Uterus (tissue), 2 donors: ENCODE measurements at regions not wholly inside any gene's neighbourhood (a gene's known extent, or its start where the extent isn't known, plus 50 kb on each side); places are given as distances from the start of the nearest gene placed in this dataset.

ENCODE experiments used
- CTCF ChIP-seq, 4 experiments: fragments of 200-600 bp in 2 of 4; fragments of 450-650 bp in 2 of 4; sonication (generic) in 2 of 4; IDR thresholded peaks; one replicate each; pipeline ENCODE4 v1.5.1; 2016 to 2019; ENCODE audit warnings: antibody characterized with exemption in 4 of 4, mild to moderate bottlenecking in 2 of 4, moderate library complexity in 1 of 4
- POLR2A ChIP-seq, 2 donors: fragments of 450-650 bp; IDR thresholded peaks; one replicate each; pipeline ENCODE4 v1.6.1; 2016; ENCODE audit warnings: antibody characterized with exemption in 2 of 2, mild to moderate bottlenecking in 1 of 2, moderate library complexity in 1 of 2

DNA sequence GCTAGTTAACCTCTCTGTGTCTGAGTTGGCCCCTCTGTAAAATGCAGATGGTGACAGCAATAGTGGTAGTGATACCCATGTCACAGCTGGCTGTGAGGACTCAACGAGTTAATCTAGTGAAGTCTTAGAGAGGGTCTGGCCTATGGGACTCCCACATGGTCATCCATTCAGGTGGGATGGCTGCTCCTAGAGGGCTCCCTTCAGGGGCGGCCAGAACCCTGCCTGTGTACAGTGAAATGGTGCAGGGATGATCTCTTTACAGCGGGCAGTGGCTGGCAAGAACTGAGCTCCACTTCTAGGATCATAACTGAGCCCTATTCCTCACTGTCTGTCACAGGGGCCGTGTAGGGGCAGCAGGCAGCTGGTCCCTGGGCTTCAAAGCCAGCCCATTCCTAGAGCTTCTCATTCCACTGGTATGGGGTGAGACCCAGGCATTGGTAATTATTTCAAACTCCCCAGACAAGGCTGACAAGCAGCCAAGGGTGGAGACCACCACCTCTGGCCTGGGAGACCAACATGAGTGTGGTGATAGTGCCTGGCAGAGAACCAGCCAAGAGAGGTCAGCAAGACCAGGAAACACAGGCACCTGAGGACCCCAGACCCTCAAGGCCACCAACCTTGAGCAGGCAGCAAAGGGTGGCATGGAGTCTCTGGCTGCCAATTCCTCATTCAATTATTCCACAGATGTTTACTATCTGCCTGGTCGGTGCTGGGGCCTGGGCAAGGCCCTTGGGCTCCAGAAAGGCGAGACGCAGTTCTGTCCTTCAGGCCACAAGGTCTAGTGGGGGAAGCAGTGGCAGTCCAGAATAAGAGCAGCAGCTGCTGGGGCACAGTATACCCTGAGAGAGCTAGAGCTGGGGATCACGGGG, 103.4 kb downstream of the MRPL14 start:
- TF ChIP-seq CTCF (IDR thresholded peaks at IDR 0.05) (no peak), POLR2A (IDR thresholded peaks at IDR 0.05) (no peak)
